H4 (cell line): ENCODE measurements at regions not wholly inside any gene's neighbourhood (a gene's known extent, or its start where the extent isn't known, plus 50 kb on each side); places are given as distances from the start of the nearest gene placed in this dataset.

Source experiments
- DNase-seq: peaks from one replicate; pipeline ENCODE4 v3.0.0-alpha.2; 2015; ENCODE audit warnings: low spot score

GRCh38 chrX:25219480-25219879 lies 203.7 kb upstream of the ARX start:
- no peak for DNase-seq

DNA sequence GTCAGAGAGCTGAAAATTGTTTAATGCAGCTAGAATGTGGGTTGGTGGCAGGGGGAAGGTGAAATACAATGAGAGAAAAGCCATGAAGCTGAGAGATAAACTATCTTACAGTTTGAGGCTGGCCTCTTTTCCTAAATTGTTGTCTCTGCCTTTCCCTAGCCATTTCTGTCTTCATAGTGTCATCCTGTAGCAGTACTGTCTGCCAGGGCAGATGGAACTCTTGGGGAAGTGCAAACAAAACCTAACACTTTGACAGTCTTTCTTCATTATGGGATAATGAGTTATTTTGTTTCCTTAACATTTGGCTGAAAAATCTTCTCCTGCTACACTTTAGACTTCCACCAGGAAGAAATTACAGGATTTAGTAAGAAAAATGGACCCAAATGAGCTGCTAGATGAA lies 197.8 kb upstream of the ARX start:
- no peak for DNase-seq

DNA sequence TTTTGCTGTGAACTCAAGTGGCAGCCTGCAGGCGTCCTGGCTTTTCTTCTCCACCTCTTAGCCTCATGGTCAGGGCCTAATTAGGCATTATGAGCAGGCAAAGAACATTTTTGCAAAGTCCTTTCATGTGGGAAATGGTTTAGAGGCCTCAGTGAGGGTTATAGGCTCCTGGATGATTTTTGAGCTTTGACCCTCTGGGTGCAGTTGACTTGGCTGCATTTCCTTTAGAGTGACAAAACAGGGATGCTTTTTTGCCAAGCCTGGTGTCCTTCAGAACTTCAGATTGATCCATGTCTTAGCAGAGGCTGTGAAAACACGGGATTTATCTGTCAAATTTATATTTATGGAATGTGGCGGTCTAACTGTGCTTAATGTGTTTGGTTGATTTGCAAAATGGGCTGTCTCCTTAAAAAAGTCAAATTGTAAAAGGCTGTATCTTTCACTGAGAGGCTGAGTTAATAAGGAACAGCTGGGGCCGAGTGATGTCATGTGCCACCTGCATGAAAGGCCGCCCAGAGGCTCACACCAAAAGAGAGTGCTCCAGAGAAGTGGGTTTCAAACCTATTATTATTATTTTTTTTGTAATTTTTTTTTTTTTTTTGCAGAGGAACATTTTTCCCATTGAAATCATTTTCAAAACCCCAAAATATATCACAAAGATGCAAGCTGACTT lies 192.2 kb upstream of the ARX start:
- no peak for DNase-seq

DNA sequence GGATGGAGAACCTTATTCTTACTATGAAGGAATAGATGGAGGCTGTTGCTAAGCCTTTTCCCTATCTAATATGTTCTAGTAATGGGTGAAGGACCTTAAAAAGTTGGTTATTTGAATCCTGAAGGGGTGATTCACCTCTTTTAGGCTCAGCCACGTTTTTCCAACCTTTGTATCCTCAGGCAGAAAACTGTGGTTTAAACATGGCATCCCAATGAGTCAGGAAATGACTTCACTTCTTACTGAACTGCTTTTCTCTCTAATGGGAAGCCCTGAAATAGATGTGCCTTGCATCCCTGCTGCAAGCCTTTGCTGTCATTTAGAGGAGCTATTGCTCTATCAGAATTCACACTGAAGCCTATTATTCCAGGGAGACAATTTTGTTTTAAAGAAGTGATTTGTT lies 191.0 kb upstream of the ARX start:
- DNase-seq: peak; percentile 78

- DNase-seq: no peak
Measured at GRCh38 chrX:25204182-25204581, 188.4 kb upstream of the ARX start.

GRCh38 chrX:25202827-25203226 lies 187.1 kb upstream of the ARX start:
- DNase-seq: no peak

DNA sequence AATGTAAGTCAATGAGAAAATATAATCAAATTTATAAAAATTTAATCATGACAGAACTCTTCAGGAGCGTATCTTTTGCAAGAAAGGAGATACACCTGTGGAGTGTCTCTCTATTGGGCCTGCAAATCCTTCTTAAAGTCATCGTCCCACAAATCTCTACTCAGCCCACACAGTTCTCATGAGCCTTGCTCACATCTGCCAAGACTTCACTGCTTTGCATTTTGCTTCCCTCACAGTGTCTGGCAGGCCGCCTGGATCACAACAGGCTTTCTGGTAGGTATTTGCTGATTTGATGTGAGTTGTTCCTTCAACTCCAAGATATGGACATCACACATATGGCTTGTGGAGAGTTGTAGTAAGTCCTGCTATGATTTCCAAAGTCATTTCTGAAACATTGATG lies 183.1 kb upstream of the ARX start:
- DNase-seq: no peak

- DNase-seq: no peak
Measured at GRCh38 chrX:25198253-25198652, 182.5 kb upstream of the ARX start.

DNA sequence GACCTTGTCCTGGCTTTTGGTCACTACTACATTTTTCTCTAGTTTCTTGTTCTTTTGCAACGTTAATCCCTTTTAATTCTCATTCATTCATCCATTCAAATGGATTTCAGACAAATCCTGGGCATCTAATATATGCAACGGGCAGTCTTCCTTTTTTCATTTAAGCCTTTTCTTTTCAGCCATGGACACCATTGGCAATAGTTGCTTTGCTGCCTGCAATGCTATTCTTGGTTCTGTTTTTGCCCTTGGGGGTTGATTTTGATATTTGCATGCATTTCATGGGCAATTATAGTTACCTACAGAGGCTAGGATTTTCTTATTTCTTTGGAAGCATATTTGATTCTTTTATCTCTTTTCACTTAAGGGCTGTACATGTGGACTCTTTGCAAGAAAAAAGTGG lies 180.5 kb upstream of the ARX start:
- DNase-seq: no peak

DNA sequence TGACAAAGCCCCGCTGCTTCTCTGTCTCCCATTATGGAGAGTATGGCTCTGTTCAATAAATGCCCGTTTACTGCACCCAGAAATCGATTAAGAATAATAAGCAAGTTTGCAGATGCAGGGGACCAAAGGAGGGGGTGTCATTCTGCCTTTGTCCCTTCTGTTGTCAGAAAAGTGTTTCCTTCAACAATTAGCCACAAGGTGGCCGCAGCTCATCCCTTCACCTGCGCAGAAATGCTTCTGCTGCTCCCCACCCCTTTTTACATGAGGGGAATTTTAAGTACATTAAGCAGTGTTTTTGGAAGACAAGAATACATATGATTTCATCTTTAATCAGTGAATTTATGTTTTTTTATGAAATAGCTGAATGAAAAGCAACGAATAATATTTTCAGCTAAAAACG lies 175.6 kb upstream of the ARX start:
- DNase-seq: no peak

- DNase-seq: no peak
Measured at GRCh38 chrX:25181775-25182174, 166.0 kb upstream of the ARX start.

DNA sequence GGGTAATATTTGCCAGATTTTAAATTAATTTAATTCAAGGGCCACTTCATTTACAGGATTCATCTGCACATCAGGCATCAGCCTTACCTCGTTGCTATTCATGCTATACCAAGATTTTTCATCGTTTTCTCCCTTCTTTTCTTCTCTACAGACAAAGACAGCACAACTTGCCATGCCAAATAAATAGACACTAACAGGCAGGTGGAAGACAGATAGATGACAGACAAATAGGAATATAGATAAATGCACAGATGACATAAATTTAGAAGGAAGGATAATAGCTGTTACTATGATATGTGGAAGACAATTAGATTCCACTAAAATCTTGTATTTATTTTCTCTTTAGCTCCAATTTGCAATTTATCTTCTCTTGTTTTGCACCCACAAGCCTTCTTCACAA lies 164.5 kb upstream of the ARX start:
- DNase-seq: no peak

- no peak for DNase-seq
Measured at GRCh38 chrX:25178555-25178954, 162.8 kb upstream of the ARX start.

DNA sequence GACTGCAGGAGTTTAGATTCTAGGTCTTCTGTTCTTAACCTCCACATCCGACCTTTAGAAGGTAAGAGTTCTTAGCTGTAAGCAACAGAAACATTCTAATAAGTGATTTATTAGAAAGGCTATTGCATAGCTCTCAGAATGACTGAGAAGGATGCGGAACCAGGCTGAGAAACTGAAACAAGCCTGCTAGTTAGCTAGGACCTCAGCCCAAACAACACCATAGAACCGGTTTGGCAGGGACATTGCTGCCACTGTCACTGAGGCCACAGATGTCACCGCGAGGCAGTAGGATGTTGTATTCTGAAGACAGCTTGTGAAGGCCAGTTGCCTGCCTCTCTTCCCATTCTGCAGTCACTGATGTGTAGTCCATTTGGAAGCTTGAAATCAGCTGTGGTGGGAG lies 160.0 kb upstream of the ARX start:
- no peak for DNase-seq

DNA sequence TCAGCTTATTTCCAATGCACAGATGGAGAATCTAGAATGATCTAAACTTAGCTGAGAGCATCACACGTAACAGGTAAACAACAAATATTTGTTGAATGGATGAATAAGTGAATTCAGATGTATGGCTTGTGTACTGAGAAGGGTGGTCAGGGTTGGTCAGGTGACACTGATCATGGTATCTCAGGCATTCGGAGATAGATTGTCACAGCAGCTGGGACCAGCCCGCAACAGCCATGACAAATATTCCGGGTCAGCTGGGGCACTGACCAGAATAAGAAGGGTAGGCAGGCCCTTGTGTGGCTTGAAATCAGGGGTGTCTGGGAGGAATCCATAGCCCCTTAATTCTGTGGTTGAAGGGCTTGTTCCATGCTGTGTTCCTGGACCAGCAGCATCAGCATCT lies 159.4 kb upstream of the ARX start:
- DNase-seq: no peak

- no peak for DNase-seq
Measured at GRCh38 chrX:25166546-25166945, 150.8 kb upstream of the ARX start.

DNA sequence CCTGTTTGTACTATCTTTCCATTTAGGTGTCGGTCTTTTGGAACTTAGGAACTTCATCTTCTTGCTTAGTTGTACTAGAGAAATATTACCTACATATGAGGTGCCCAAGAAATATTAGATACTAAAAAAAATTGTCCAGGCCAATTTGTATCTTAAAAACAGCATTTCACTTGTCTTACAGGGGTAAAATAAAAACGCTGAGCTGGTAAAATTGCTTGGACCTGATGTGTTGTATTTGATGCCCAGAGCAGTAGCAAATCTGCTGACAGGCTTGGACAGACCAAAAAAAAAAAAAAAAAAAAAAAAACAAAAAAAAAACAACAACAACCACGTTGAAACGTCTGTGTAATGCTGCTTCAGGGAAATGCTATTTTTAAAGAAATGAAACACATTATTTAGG lies 150.4 kb upstream of the ARX start:
- DNase-seq: no peak

- DNase-seq: peak; percentile 61
Measured at GRCh38 chrX:25158635-25159034, 142.9 kb upstream of the ARX start.

DNA sequence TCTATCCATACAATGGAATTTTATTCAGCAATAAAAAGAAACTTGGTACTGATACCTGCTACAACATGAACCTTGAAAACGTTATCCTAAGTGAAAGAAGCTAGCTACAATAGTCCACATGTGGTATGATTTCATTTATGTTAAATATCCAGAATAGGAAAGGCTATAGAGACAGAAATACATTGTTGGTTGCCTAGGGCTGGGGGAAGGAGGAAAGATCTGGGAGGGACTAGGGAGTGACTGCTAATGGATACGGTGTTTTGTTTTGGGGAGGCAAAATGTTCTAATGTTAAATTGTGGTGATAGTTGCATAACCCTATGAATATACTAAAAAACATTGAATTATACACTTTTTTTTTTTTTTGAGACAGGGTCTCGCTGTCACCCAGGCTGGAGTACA lies 141.1 kb upstream of the ARX start:
- no peak for DNase-seq

DNA sequence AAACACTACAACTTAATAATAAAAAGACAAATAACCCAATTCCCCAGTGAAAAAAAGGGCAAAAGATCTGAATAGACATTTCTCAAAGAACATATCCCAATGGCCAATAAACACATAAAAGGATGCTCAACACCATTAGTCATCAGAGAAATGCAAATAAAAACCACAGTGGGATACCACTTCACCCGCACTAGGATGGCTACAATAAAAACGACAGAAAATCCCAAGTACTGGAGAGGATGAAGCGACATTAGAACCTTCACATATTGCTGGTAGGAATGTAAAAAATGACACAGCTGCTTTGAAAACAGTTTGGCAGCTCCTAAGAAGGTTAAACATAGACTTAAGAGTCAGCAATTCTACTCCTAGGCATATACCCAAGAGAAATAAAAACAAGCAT lies 140.6 kb upstream of the ARX start:
- DNase-seq: peak; percentile 57

DNA sequence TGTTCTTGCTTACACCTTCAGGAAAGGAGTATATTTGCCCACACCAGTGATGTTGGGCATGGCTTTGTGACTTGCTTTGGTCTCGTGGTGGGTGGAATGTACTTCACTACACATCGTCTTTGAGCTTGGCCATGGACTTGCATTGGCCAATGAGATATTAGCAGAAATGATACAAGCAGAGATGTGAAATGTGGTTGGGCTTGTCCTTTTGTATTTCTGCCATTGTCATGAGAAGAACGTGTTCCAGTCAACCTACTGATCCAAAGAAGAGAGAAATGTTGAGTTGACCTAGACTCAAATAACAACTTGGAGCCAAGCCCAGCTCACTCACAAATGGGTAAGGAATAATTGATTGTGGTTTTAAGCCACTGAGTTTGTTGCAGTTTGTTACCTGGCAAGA lies 138.4 kb upstream of the ARX start:
- DNase-seq: no peak

GRCh38 chrX:25151749-25152148 lies 136.0 kb upstream of the ARX start:
- no peak for DNase-seq

- peak; percentile 31 for DNase-seq
Measured at GRCh38 chrX:25144043-25144940, 128.5 kb upstream of the ARX start.

DNA sequence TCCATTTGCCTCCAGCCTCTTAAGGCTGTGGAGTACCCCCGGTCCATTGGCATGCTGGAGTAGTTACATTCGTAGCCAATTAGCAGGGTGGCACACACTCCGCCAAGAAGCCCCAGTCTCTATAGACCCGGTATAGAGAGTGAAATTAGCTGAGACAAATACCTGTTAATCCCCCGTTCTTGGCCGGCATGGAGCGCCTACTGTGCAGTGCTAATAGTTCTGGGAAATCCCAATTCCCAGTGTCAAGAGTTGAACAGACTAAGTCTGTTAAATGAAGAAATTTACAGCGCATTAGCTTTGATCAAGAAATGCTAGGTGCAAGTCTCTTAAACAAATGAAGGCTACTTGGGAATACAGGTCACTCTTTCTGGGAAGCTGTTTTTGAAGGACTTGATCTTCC lies 127.8 kb upstream of the ARX start:
- no peak for DNase-seq
